IMR-90 (cell line): ENCODE measurements at regions not wholly inside any gene's neighbourhood (a gene's known extent, or its start where the extent isn't known, plus 50 kb on each side); places are given as distances from the start of the nearest gene placed in this dataset.

Experiments
- ATAC-seq: fragments of 200-7000 bp; cut with Tn5 transposase; 2 replicates; pipeline ENCODE4 v1.9.1; 2020; ENCODE audit warnings: low read depth, mild to moderate bottlenecking, moderate library complexity
- BruUV-seq: library from RNA; stranded (reverse); fragments of 400-500 nt; replicated peaks from 2 replicates; lab custom pipeline; 2021; lab: Mats Ljungman, UMichigan
- CTCF ChIA-PET: fragments of 300-600 bp; formaldehyde crosslinking; extraction: SDS; loops from one replicate; lab custom pipeline; 2021; ENCODE audit warnings: antibody characterized with exemption; lab: Yijun Ruan, JAX
- POLR2A ChIA-PET: fragments of 300-600 bp; sonication (Branson Sonifier 250); formaldehyde crosslinking; loops from one replicate; lab custom pipeline; 2022; ENCODE audit warnings: antibody characterized with exemption; ENCODE audit not compliant: unreplicated experiment; lab: Charles Lee
- DNase-seq: peaks from one replicate; pipeline ENCODE4 v3.0.0; 2013
- H2AFZ ChIP-seq: replicated peaks from 2 replicates; pipeline ENCODE3; 2013; ENCODE audit warnings: low read length, mild to moderate bottlenecking; ENCODE audit not compliant: poor library complexity
- H2AK5ac ChIP-seq: 2 replicates; pipeline ENCODE4 v1.6.1; 2013; ENCODE audit warnings: low read depth, low read length, inconsistent platforms
- H2AK9ac ChIP-seq: replicated peaks from 2 replicates; pipeline ENCODE3; 2013; ENCODE audit warnings: mild to moderate bottlenecking, low read depth, low read length, moderate library complexity; ENCODE audit not compliant: poor library complexity
- H2BK120ac ChIP-seq: 2 replicates; pipeline ENCODE4 v1.6.1; 2013; ENCODE audit warnings: low read depth, low read length, inconsistent platforms
- H2BK15ac ChIP-seq: 3 replicates; pipeline ENCODE4 v1.6.1; 2013; ENCODE audit warnings: low read depth, low read length, inconsistent platforms
- H2BK20ac ChIP-seq: 2 replicates; pipeline ENCODE4 v1.6.1; 2013; ENCODE audit warnings: low read depth, mild to moderate bottlenecking, inconsistent platforms, low read length, moderate library complexity
- H2BK5ac ChIP-seq: 2 replicates; pipeline ENCODE4 v1.6.1; 2013; ENCODE audit warnings: mild to moderate bottlenecking, low read depth, low read length, inconsistent platforms; ENCODE audit not compliant: poor library complexity, severe bottlenecking
- H3K14ac ChIP-seq: replicated peaks from 2 replicates; pipeline ENCODE4 v1.6.1; 2013; ENCODE audit warnings: low read depth, low read length, inconsistent platforms
- H3K18ac ChIP-seq: 2 replicates; pipeline ENCODE4 v1.6.1; 2013; ENCODE audit warnings: low read depth, low read length, control low read depth
- H3K23ac ChIP-seq: 2 replicates; pipeline ENCODE4 v1.6.1; 2013; ENCODE audit warnings: low read depth, low read length, inconsistent platforms
- H3K27ac ChIP-seq: 2 replicates; pipeline ENCODE4 v1.5.1; 2013; ENCODE audit warnings: mild to moderate bottlenecking, control low read depth, low read length; ENCODE audit not compliant: insufficient read depth
- H3K27me3 ChIP-seq: 2 replicates; pipeline ENCODE4 v1.6.1; 2013; ENCODE audit warnings: low read length; ENCODE audit not compliant: control insufficient read depth, insufficient read depth
- H3K36me3 ChIP-seq: 2 replicates; pipeline ENCODE4 v1.6.1; 2013; ENCODE audit warnings: low read length, mixed read lengths; ENCODE audit not compliant: control insufficient read depth, insufficient read depth
- H3K4ac ChIP-seq: 2 replicates; pipeline ENCODE4 v1.6.1; 2013; ENCODE audit warnings: low read depth, low read length, inconsistent platforms
- H3K4me1 ChIP-seq: 2 replicates; pipeline ENCODE4 v1.6.1; 2013; ENCODE audit warnings: low read length, mixed read lengths; ENCODE audit not compliant: control insufficient read depth, insufficient read depth
- H3K4me2 ChIP-seq: 2 replicates; pipeline ENCODE4 v1.6.1; 2013; ENCODE audit warnings: low read depth, mild to moderate bottlenecking, control low read depth, low read length, moderate library complexity
- H3K4me3 ChIP-seq: 2 replicates; pipeline ENCODE4 v1.5.1; 2013; ENCODE audit warnings: low read depth, mild to moderate bottlenecking, control low read depth, low read length, moderate library complexity; ENCODE audit not compliant: insufficient read depth
- H3K56ac ChIP-seq: 2 replicates; pipeline ENCODE4 v1.6.1; 2013; ENCODE audit warnings: low read length, inconsistent platforms; ENCODE audit not compliant: insufficient read depth; ENCODE audit errors: extremely low read depth
- H3K79me1 ChIP-seq, 2 experiments: 2 replicates each; pipeline ENCODE4 v1.6.1; 2013; ENCODE audit warnings: low read length in 2 of 2, inconsistent platforms in 1 of 2, low read depth in 1 of 2
- H3K9ac ChIP-seq: 2 replicates; pipeline ENCODE4 v1.6.1; 2013; ENCODE audit warnings: low read depth, low read length, control low read depth
- H3K9me1 ChIP-seq: 2 replicates; pipeline ENCODE4 v1.6.1; 2013; ENCODE audit warnings: low read length, inconsistent platforms; ENCODE audit not compliant: insufficient read depth
- H3K9me3 ChIP-seq: 2 replicates; pipeline ENCODE4 v1.6.1; 2013; ENCODE audit warnings: low read length; ENCODE audit not compliant: control insufficient read depth, insufficient read depth
- H4K20me1 ChIP-seq: 2 replicates; pipeline ENCODE4 v1.6.1; 2013; ENCODE audit warnings: low read length, inconsistent platforms; ENCODE audit not compliant: insufficient read depth
- H4K5ac ChIP-seq: 2 replicates; pipeline ENCODE4 v1.6.1; 2013; ENCODE audit warnings: mild to moderate bottlenecking, low read depth, low read length, control low read depth
- H4K8ac ChIP-seq, 2 experiments: 2 replicates each; pipeline ENCODE4 v1.6.1; 2013; ENCODE audit warnings: low read depth in 2 of 2, low read length in 2 of 2, control low read depth in 1 of 2, inconsistent platforms in 1 of 2
- H4K91ac ChIP-seq: 2 replicates; pipeline ENCODE4 v1.6.1; 2013; ENCODE audit warnings: low read depth, low read length, inconsistent platforms; ENCODE audit not compliant: insufficient read depth
- BHLHE40 ChIP-seq: fragments of 150-350 bp; IDR thresholded peaks from 2 replicates; pipeline ENCODE4 v1.6.1; 2016; ENCODE audit warnings: mild to moderate bottlenecking, low read depth, low read length
- CEBPB ChIP-seq: IDR thresholded peaks from 2 replicates; pipeline ENCODE4 v1.6.1; 2012; ENCODE audit warnings: low read depth, low read length, improper control_type of control experiment
- CHD1 ChIP-seq: IDR thresholded peaks from 2 replicates; pipeline ENCODE4 v1.6.1; 2012; ENCODE audit warnings: low read depth, low read length, improper control_type of control experiment
- FOS ChIP-seq: fragments of 150-350 bp; IDR thresholded peaks from 2 replicates; pipeline ENCODE4 v1.6.1; 2016; ENCODE audit warnings: low read depth, low read length
- MAFK ChIP-seq: IDR thresholded peaks from 2 replicates; pipeline ENCODE4 v1.6.1; 2012; ENCODE audit warnings: low read depth, low read length, improper control_type of control experiment
- MAZ ChIP-seq: IDR thresholded peaks from 2 replicates; pipeline ENCODE4 v1.6.1; 2012; ENCODE audit warnings: low read depth, mild to moderate bottlenecking, low read length, improper control_type of control experiment, moderate library complexity, borderline replicate concordance
- MXI1 ChIP-seq: IDR thresholded peaks from 2 replicates; pipeline ENCODE4 v1.6.1; 2012; ENCODE audit warnings: low read depth, mild to moderate bottlenecking, low read length, moderate library complexity, borderline replicate concordance
- NFE2L2 ChIP-seq: fragments of 150-350 bp; IDR thresholded peaks from 2 replicates; pipeline ENCODE4 v1.6.1; 2016; ENCODE audit warnings: low read depth, mild to moderate bottlenecking, low read length
- POLR2A ChIP-seq: IDR thresholded peaks from 2 replicates; pipeline ENCODE4 v1.6.1; 2012; ENCODE audit warnings: mild to moderate bottlenecking, low read depth, low read length
- RAD21 ChIP-seq: IDR thresholded peaks from 2 replicates; pipeline ENCODE4 v1.6.1; 2012; ENCODE audit warnings: low read length, improper control_type of control experiment
- RCOR1 ChIP-seq: IDR thresholded peaks from 2 replicates; pipeline ENCODE4 v1.6.1; 2012; ENCODE audit warnings: mild to moderate bottlenecking, low read length, improper control_type of control experiment; ENCODE audit not compliant: insufficient replicate concordance
- RFX5 ChIP-seq: IDR thresholded peaks from 2 replicates; pipeline ENCODE4 v1.8.0; 2012; ENCODE audit warnings: low read depth, mild to moderate bottlenecking, low read length, moderate library complexity
- SMC3 ChIP-seq: fragments of 150-350 bp; IDR thresholded peaks from 2 replicates; pipeline ENCODE4 v1.6.1; 2016; ENCODE audit warnings: low read depth, mild to moderate bottlenecking, antibody characterized with exemption, low read length, moderate library complexity
- WGBS, 2 experiments: methylation state at CpG; one replicate each; pipeline versions ENCODE4 v1.1.5 to v1.1.7; 2013; ENCODE audit warnings: missing lambda C conversion rate in 2 of 2; ENCODE audit not compliant: insufficient read length in 1 of 2; ENCODE audit errors: extremely low coverage in 2 of 2; 5-methylcytosine and 5-hydroxymethylcytosine counted together
- dilution Hi-C: fragments of 300-500 bp; cut with HindIII; formaldehyde crosslinking; loops from one replicate; pipeline ENCODE4 v1.14.3; 2018; ENCODE audit warnings: low sequenced_read_pairs; ENCODE audit not compliant: unreplicated experiment
- in situ Hi-C: fragments of 300-500 bp; cut with MboI; formaldehyde crosslinking; loops from 3 replicates; pipeline ENCODE4 v1.14.3; 2019; ENCODE audit warnings: low sequenced_read_pairs, inconsistent platforms, mixed read lengths
- intact Hi-C: fragments of 100-400 bp; cut with micrococcal nuclease; formaldehyde crosslinking; loops from 2 replicates; pipeline ENCODE4 v1.10.0; 2022
- TF ChIP-seq, protein P1 (sequence below): conservative IDR thresholded peaks from 2 replicates; pipeline ENCODE4 v1.5.1; 2012; ENCODE audit warnings: mild to moderate bottlenecking, low read depth, low read length, improper control_type of control experiment
- TF ChIP-seq, protein P2 (sequence below): fragments of 150-350 bp; IDR thresholded peaks from 2 replicates; pipeline ENCODE4 v1.6.1; 2016; ENCODE audit warnings: low read depth, mild to moderate bottlenecking, low read length, moderate library complexity, borderline replicate concordance

DNA sequence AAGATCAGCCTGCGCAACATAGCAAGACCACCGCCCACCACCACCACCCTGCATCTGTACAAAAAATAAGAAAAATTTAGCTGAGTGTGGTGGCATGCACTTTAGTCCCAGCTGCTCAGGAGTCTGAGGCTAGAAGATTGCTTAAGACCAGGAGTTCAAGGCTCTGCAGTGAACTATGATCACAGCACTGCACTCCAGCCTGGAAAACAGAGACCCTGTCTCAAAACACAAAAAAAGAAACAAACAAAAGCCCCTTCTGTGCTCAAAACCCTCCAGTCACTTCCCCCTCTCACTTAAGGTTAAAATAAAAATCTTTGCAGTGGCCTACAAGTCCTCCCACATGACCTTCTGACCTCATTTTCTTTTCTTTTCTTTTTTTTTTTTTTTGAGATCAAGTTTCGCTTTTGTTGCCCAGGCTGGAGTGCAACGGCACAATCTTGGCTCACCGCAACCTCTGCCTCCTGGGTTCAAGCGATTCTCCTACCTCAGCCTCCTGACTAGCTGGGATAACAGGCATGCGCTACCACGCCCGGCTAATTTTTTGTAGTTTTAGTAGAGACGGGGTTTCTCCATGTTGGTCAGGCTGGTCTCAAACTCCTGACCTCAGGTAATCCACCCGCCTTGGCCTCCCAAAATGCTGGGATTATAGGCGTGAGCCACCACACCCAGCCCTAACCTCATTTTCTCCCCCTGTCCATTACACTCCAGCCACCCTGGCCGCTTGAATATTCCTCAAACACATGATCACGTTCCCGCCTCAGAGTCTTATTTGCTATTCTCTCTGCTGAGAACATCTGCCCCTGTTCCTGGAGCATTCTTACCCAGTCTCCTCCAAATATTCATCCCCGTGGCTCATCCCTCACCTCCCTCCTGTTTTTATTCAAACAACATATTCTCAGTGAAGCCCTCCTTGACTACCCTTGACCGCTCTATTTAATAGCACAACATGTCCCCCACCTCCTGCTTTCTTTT lies 126.6 kb upstream of the MED13 start:
- Histone ChIP-seq H4K5ac (no peak overlapping the region), H3K4me1 (no peaks in the 10 kb centered on the region), H3K27ac (no peak overlapping the region), H2BK120ac (no peak overlapping the region), H3K14ac (no peak overlapping the region), H4K91ac (no peak overlapping the region), H3K9me3 (peaks cover 2% of the 10 kb centered on the region; the same call in 1 of the 2 replicates), H2BK15ac (no peak overlapping the region), H2AK5ac (no peak overlapping the region), H3K27me3 (no peaks in the 10 kb centered on the region), H3K36me3 (no peaks in the 10 kb centered on the region), H2BK20ac (no peak overlapping the region), H2AFZ (no peak overlapping the region), H3K9ac (no peak overlapping the region), H3K23ac (no peak overlapping the region), H3K79me1 (no peaks in the 10 kb centered on the region), H4K8ac (no peak overlapping the region), H3K4me2 (no peak overlapping the region), H3K56ac (no peak overlapping the region), H3K9me1 (no peaks in the 10 kb centered on the region), H3K4me3 (no peak overlapping the region), H2BK5ac (no peak overlapping the region), H2AK9ac (no peak overlapping the region), H3K4ac (no peak overlapping the region), H3K18ac (no peak overlapping the region), H4K20me1 (no peaks in the 10 kb centered on the region)
- dilution Hi-C loops: no loop called here
- in situ Hi-C loops: no loop called here
- intact Hi-C loops: no loop called here
- no peak for DNase-seq
- 70% methylated on average over 5 of the region's 17 CpGs; no CpG with 5 or more reads in 1 of the 2 experiments for WGBS, 2 experiments
- no peak for ATAC-seq
- CTCF ChIA-PET: no interaction called here
- POLR2A ChIA-PET: no interaction called here
- no TSS peak for BruUV-seq
- TF ChIP-seq CHD1 (no peak), CEBPB (no peak), RFX5 (no peak), MAFK (no peak), MXI1 (no peak), RCOR1 (no peak), MAZ (no peak), SMC3 (no peak), NFE2L2 (no peak), RAD21 (no peak), POLR2A (no peak), BHLHE40 (no peak), FOS (no peak)
- TF ChIP-seq, protein P1, sequence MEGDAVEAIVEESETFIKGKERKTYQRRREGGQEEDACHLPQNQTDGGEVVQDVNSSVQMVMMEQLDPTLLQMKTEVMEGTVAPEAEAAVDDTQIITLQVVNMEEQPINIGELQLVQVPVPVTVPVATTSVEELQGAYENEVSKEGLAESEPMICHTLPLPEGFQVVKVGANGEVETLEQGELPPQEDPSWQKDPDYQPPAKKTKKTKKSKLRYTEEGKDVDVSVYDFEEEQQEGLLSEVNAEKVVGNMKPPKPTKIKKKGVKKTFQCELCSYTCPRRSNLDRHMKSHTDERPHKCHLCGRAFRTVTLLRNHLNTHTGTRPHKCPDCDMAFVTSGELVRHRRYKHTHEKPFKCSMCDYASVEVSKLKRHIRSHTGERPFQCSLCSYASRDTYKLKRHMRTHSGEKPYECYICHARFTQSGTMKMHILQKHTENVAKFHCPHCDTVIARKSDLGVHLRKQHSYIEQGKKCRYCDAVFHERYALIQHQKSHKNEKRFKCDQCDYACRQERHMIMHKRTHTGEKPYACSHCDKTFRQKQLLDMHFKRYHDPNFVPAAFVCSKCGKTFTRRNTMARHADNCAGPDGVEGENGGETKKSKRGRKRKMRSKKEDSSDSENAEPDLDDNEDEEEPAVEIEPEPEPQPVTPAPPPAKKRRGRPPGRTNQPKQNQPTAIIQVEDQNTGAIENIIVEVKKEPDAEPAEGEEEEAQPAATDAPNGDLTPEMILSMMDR: no peak
- TF ChIP-seq, protein P2, sequence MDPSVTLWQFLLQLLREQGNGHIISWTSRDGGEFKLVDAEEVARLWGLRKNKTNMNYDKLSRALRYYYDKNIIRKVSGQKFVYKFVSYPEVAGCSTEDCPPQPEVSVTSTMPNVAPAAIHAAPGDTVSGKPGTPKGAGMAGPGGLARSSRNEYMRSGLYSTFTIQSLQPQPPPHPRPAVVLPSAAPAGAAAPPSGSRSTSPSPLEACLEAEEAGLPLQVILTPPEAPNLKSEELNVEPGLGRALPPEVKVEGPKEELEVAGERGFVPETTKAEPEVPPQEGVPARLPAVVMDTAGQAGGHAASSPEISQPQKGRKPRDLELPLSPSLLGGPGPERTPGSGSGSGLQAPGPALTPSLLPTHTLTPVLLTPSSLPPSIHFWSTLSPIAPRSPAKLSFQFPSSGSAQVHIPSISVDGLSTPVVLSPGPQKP: no peak
